Mammary epithelial cell (primary cell): ENCODE measurements at regions not wholly inside any gene's neighbourhood (a gene's known extent, or its start where the extent isn't known, plus 50 kb on each side); places are given as distances from the start of the nearest gene placed in this dataset.

Experiments used
- EZH2 ChIP-seq: IDR thresholded peaks from 2 replicates; pipeline ENCODE4 v1.6.1; 2012; ENCODE audit warnings: low read length, inconsistent platforms, borderline replicate concordance
- TF ChIP-seq, protein P1 (sequence below), 2 donors: IDR thresholded peaks in 1 of 2; conservative IDR thresholded peaks in 1 of 2; 2 replicates each; pipeline ENCODE4 v1.5.1; 2011 to 2012; ENCODE audit warnings: inconsistent platforms in 2 of 2, low read length in 2 of 2, mild to moderate bottlenecking in 2 of 2, control low read depth in 1 of 2, low read depth in 1 of 2; ENCODE audit not compliant: insufficient read depth in 1 of 2; ENCODE audit errors: extremely low read depth in 1 of 2

DNA sequence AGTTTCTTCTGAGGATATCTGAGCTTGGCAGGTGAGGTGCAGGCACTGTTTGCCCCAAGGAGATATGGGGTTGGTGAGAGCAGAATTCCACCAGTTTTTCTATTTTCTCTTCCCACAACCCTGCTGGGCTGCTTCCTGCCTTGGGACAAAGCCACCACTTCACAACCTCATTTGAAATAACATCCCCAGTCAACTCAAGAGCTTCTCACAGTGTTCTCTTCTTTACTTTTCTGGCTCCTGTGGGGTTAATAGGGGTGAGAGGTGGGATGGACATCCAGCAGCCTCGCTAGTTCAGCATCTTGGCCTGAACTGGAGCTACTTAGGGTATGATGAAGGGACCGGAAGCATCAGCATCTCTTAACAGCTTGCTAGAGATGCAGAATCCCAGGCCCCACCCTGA, 106.3 kb downstream of the SLC4A3 start:
- TF ChIP-seq, protein P1, sequence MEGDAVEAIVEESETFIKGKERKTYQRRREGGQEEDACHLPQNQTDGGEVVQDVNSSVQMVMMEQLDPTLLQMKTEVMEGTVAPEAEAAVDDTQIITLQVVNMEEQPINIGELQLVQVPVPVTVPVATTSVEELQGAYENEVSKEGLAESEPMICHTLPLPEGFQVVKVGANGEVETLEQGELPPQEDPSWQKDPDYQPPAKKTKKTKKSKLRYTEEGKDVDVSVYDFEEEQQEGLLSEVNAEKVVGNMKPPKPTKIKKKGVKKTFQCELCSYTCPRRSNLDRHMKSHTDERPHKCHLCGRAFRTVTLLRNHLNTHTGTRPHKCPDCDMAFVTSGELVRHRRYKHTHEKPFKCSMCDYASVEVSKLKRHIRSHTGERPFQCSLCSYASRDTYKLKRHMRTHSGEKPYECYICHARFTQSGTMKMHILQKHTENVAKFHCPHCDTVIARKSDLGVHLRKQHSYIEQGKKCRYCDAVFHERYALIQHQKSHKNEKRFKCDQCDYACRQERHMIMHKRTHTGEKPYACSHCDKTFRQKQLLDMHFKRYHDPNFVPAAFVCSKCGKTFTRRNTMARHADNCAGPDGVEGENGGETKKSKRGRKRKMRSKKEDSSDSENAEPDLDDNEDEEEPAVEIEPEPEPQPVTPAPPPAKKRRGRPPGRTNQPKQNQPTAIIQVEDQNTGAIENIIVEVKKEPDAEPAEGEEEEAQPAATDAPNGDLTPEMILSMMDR (conservative IDR thresholded peaks at IDR 0.05 in 1 of 2, IDR thresholded peaks at IDR 0.05 in 1 of 2; ENCODE audit: extremely low read depth in 1 of 2, insufficient read depth in 1 of 2, low read depth in 1 of 2, low read length in 2 of 2): no peak
- no peak for TF ChIP-seq EZH2
